ENCODE measurements at regions not wholly inside any gene's neighbourhood (a gene's known extent, or its start where the extent isn't known, plus 50 kb on each side); places are given as distances from the start of the nearest gene placed in this dataset.

GRCh38 chr6:145261758-145262157 lies 473.6 kb downstream of the EPM2A start:
- Histone ChIP-seq H3K9ac (ENCODE audit: low read depth in 1 of 2, low read length in 2 of 2) (no peak overlapping the region), H3K36me3 (ENCODE audit: control insufficient read depth in 2 of 2, insufficient read depth in 2 of 2, low read length in 2 of 2) (no peaks in the 10 kb centered on the region), H3K27me3 (ENCODE audit: control insufficient read depth in 2 of 2, insufficient read depth in 2 of 2, low read length in 2 of 2) (no peaks in the 10 kb centered on the region), H3K27ac (ENCODE audit: low read depth in 2 of 2, low read length in 2 of 2) (no peak overlapping the region), H3K9me3 (ENCODE audit: control insufficient read depth in 2 of 2, low read length in 2 of 2) (no peaks in the 10 kb centered on the region), H3K4me3 (ENCODE audit: low read length in 2 of 2) (no peak overlapping the region), H3K4me1 (ENCODE audit: control insufficient read depth in 2 of 2, insufficient read depth in 2 of 2, low read length in 2 of 2) (peaks cover 0 to 3% of the 10 kb centered on the region in 2 donors)

GRCh38 chr6:145262771-145263170 lies 472.5 kb downstream of the EPM2A start:
- no peaks in the 10 kb centered on the region for H3K36me3 ChIP-seq (ENCODE audit: control insufficient read depth in 2 of 2, insufficient read depth in 2 of 2, low read length in 2 of 2)
- H3K4me3 ChIP-seq (ENCODE audit: low read length in 2 of 2): no peak overlapping the region
- H3K9me3 ChIP-seq (ENCODE audit: control insufficient read depth in 2 of 2, low read length in 2 of 2): no peaks in the 10 kb centered on the region
- H3K27ac ChIP-seq (ENCODE audit: low read depth in 2 of 2, low read length in 2 of 2): no peak overlapping the region
- H3K27me3 ChIP-seq (ENCODE audit: control insufficient read depth in 2 of 2, insufficient read depth in 2 of 2, low read length in 2 of 2): no peaks in the 10 kb centered on the region
- H3K9ac ChIP-seq (ENCODE audit: low read depth in 1 of 2, low read length in 2 of 2): no peak overlapping the region
- H3K4me1 ChIP-seq (ENCODE audit: control insufficient read depth in 2 of 2, insufficient read depth in 2 of 2, low read length in 2 of 2): peaks cover 0 to 6% of the 10 kb centered on the region in 2 donors

- H3K9ac ChIP-seq (ENCODE audit: low read depth in 1 of 2, low read length in 2 of 2): no peak overlapping the region
- H3K27ac ChIP-seq (ENCODE audit: low read depth in 2 of 2, low read length in 2 of 2): no peak overlapping the region
- H3K36me3 ChIP-seq (ENCODE audit: control insufficient read depth in 2 of 2, insufficient read depth in 2 of 2, low read length in 2 of 2): no peaks in the 10 kb centered on the region
- H3K9me3 ChIP-seq (ENCODE audit: control insufficient read depth in 2 of 2, low read length in 2 of 2): no peaks in the 10 kb centered on the region
- no peaks in the 10 kb centered on the region for H3K27me3 ChIP-seq (ENCODE audit: control insufficient read depth in 2 of 2, insufficient read depth in 2 of 2, low read length in 2 of 2)
- H3K4me3 ChIP-seq (ENCODE audit: low read length in 2 of 2): no peak overlapping the region
- H3K4me1 ChIP-seq (ENCODE audit: control insufficient read depth in 2 of 2, insufficient read depth in 2 of 2, low read length in 2 of 2): peaks cover 0 to 6% of the 10 kb centered on the region in 2 donors
These were observed 471.5 kb downstream of the EPM2A start for GRCh38 chr6:145263778-145264211.

- H3K27ac ChIP-seq (ENCODE audit: low read depth in 2 of 2, low read length in 2 of 2): no peak overlapping the region
- no peak overlapping the region for H3K9ac ChIP-seq (ENCODE audit: low read depth in 1 of 2, low read length in 2 of 2)
- H3K4me1 ChIP-seq (ENCODE audit: control insufficient read depth in 2 of 2, insufficient read depth in 2 of 2, low read length in 2 of 2): peaks cover 0 to 9% of the 10 kb centered on the region in 2 donors
- H3K4me3 ChIP-seq (ENCODE audit: low read length in 2 of 2): no peak overlapping the region
- no peaks in the 10 kb centered on the region for H3K36me3 ChIP-seq (ENCODE audit: control insufficient read depth in 2 of 2, insufficient read depth in 2 of 2, low read length in 2 of 2)
- H3K27me3 ChIP-seq (ENCODE audit: control insufficient read depth in 2 of 2, insufficient read depth in 2 of 2, low read length in 2 of 2): no peaks in the 10 kb centered on the region
- H3K9me3 ChIP-seq (ENCODE audit: control insufficient read depth in 2 of 2, low read length in 2 of 2): no peaks in the 10 kb centered on the region
These were observed 468.8 kb downstream of the EPM2A start for GRCh38 chr6:145266432-145267075.

DNA sequence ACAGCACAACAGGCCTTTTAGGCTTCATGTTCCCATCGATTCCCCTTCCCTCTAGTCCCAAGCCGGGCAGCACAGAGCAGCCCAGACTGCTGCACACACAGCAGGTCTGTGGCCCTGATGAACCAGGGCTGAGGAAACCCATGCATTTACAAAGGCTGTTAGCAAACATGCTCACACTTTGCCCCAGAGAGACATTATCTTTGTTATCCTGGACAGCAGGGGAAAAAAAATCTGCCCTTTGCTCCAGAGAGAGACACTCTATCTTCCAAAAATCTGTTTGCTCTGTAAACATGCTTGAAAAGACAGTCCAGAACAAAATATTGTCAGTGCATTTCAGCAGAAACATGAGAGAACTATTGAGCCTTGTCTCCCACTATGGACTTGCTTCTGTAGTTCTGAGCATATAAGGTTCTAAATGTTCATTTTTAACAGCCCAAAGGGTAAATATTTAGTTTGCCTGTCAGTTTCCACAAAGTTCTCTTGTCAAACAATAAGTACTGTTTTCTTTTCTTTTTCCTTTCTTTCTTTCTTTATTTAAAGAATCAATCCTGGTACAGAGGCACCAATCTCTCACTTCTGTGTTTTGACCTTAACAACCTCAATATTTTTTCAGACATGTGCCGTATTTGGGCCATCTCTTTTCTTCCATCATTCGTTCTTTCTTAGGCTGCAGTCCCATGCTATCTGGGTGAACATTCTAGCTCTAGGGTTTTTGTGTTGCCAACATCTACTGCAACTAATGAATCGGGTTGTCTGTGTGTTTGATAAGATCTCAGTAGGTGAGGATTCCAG lies 468.0 kb downstream of the EPM2A start:
- no peak overlapping the region for H3K9ac ChIP-seq (ENCODE audit: low read depth in 1 of 2, low read length in 2 of 2)
- H3K27me3 ChIP-seq (ENCODE audit: control insufficient read depth in 2 of 2, insufficient read depth in 2 of 2, low read length in 2 of 2): no peaks in the 10 kb centered on the region
- H3K27ac ChIP-seq (ENCODE audit: low read depth in 2 of 2, low read length in 2 of 2): no peak overlapping the region
- H3K9me3 ChIP-seq (ENCODE audit: control insufficient read depth in 2 of 2, low read length in 2 of 2): no peaks in the 10 kb centered on the region
- H3K4me1 ChIP-seq (ENCODE audit: control insufficient read depth in 2 of 2, insufficient read depth in 2 of 2, low read length in 2 of 2): peaks cover 0 to 9% of the 10 kb centered on the region in 2 donors
- H3K4me3 ChIP-seq (ENCODE audit: low read length in 2 of 2): no peak overlapping the region
- H3K36me3 ChIP-seq (ENCODE audit: control insufficient read depth in 2 of 2, insufficient read depth in 2 of 2, low read length in 2 of 2): no peaks in the 10 kb centered on the region

DNA sequence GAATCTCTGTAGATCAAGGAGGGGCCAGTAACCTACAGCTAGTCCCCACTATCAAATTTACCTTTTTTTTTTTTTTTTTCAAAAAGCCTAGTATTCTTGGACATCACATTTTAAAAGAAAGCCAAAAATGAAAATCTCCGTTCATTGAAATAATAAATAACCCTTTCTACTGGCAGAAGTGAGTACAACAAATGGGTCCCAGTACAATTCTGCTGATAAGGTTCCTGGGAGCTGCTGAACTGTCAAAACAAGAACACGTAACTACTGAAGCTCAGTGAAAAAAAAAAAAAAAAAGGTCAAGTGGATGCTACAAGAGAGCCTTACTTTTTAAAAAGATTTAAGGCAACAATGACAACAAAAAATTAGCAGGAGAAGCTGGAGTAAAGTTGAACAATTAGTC lies 464.9 kb downstream of the EPM2A start:
- Histone ChIP-seq H3K4me3 (ENCODE audit: low read length in 2 of 2) (no peak overlapping the region), H3K9ac (ENCODE audit: low read depth in 1 of 2, low read length in 2 of 2) (no peak overlapping the region), H3K27ac (ENCODE audit: low read depth in 2 of 2, low read length in 2 of 2) (no peak overlapping the region), H3K9me3 (ENCODE audit: control insufficient read depth in 2 of 2, low read length in 2 of 2) (no peaks in the 10 kb centered on the region), H3K36me3 (ENCODE audit: control insufficient read depth in 2 of 2, insufficient read depth in 2 of 2, low read length in 2 of 2) (no peaks in the 10 kb centered on the region), H3K4me1 (ENCODE audit: control insufficient read depth in 2 of 2, insufficient read depth in 2 of 2, low read length in 2 of 2) (peaks cover 0 to 9% of the 10 kb centered on the region in 2 donors), H3K27me3 (ENCODE audit: control insufficient read depth in 2 of 2, insufficient read depth in 2 of 2, low read length in 2 of 2) (no peaks in the 10 kb centered on the region)

- no peaks in the 10 kb centered on the region for H3K9me3 ChIP-seq (ENCODE audit: control insufficient read depth in 2 of 2, low read length in 2 of 2)
- no peak overlapping the region for H3K9ac ChIP-seq (ENCODE audit: low read depth in 1 of 2, low read length in 2 of 2)
- H3K36me3 ChIP-seq (ENCODE audit: control insufficient read depth in 2 of 2, insufficient read depth in 2 of 2, low read length in 2 of 2): no peaks in the 10 kb centered on the region
- H3K27ac ChIP-seq (ENCODE audit: low read depth in 2 of 2, low read length in 2 of 2): no peak overlapping the region
- H3K27me3 ChIP-seq (ENCODE audit: control insufficient read depth in 2 of 2, insufficient read depth in 2 of 2, low read length in 2 of 2): no peaks in the 10 kb centered on the region
- no peak overlapping the region for H3K4me3 ChIP-seq (ENCODE audit: low read length in 2 of 2)
- peaks cover 0 to 9% of the 10 kb centered on the region in 2 donors for H3K4me1 ChIP-seq (ENCODE audit: control insufficient read depth in 2 of 2, insufficient read depth in 2 of 2, low read length in 2 of 2)
These were observed 464.3 kb downstream of the EPM2A start for GRCh38 chr6:145271040-145271439.

DNA sequence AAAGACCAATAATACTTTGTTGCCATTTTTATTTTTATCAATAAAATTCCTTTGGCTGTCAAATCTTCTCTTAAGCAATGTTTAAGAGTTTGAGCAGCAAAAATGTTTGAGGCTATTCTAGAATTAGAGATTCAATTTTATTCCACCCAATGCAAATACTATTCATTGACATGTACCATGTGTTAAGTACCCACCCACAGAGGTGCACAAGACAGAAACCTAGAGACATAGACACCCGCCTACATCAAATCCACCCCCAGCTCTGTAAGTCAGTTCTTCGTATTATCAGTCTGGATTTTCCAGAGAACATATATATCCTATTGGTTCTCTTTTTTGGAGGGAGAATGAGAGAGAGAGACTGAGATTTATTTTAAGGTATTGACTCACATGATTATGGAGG lies 463.7 kb downstream of the EPM2A start:
- Histone ChIP-seq H3K9ac (ENCODE audit: low read depth in 1 of 2, low read length in 2 of 2) (no peak overlapping the region), H3K9me3 (ENCODE audit: control insufficient read depth in 2 of 2, low read length in 2 of 2) (no peaks in the 10 kb centered on the region), H3K27ac (ENCODE audit: low read depth in 2 of 2, low read length in 2 of 2) (no peak overlapping the region), H3K4me3 (ENCODE audit: low read length in 2 of 2) (no peak overlapping the region), H3K36me3 (ENCODE audit: control insufficient read depth in 2 of 2, insufficient read depth in 2 of 2, low read length in 2 of 2) (no peaks in the 10 kb centered on the region), H3K27me3 (ENCODE audit: control insufficient read depth in 2 of 2, insufficient read depth in 2 of 2, low read length in 2 of 2) (no peaks in the 10 kb centered on the region), H3K4me1 (ENCODE audit: control insufficient read depth in 2 of 2, insufficient read depth in 2 of 2, low read length in 2 of 2) (peaks cover 0 to 8% of the 10 kb centered on the region in 2 donors)

DNA sequence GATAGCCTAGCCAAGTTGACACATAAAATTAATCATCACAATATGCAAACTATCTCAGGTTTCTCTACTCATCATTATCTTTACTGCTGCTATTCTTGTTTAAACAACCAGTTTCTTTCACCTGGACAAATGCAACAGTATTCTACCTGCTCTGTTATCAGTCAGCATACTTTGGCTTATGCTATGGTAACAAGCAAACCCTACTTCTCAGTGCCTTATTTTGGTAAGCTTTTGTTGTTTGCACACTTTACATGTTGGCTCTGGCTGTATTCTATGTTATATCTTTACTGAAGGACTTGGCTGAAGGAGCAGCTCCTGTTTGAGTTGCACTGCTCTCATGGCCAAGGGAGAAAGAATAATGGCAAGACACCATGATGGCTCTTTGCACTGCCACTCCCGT lies 463.1 kb downstream of the EPM2A start:
- Histone ChIP-seq H3K4me3 (ENCODE audit: low read length in 2 of 2) (no peak overlapping the region), H3K9ac (ENCODE audit: low read depth in 1 of 2, low read length in 2 of 2) (no peak overlapping the region), H3K27ac (ENCODE audit: low read depth in 2 of 2, low read length in 2 of 2) (no peak overlapping the region), H3K27me3 (ENCODE audit: control insufficient read depth in 2 of 2, insufficient read depth in 2 of 2, low read length in 2 of 2) (no peaks in the 10 kb centered on the region), H3K4me1 (ENCODE audit: control insufficient read depth in 2 of 2, insufficient read depth in 2 of 2, low read length in 2 of 2) (peaks cover 0 to 3% of the 10 kb centered on the region in 2 donors), H3K9me3 (ENCODE audit: control insufficient read depth in 2 of 2, low read length in 2 of 2) (no peaks in the 10 kb centered on the region), H3K36me3 (ENCODE audit: control insufficient read depth in 2 of 2, insufficient read depth in 2 of 2, low read length in 2 of 2) (no peaks in the 10 kb centered on the region)

- no peaks in the 10 kb centered on the region for H3K27me3 ChIP-seq (ENCODE audit: control insufficient read depth in 2 of 2, insufficient read depth in 2 of 2, low read length in 2 of 2)
- H3K27ac ChIP-seq (ENCODE audit: low read depth in 2 of 2, low read length in 2 of 2): no peak overlapping the region
- H3K36me3 ChIP-seq (ENCODE audit: control insufficient read depth in 2 of 2, insufficient read depth in 2 of 2, low read length in 2 of 2): no peaks in the 10 kb centered on the region
- no peaks in the 10 kb centered on the region for H3K9me3 ChIP-seq (ENCODE audit: control insufficient read depth in 2 of 2, low read length in 2 of 2)
- H3K4me3 ChIP-seq (ENCODE audit: low read length in 2 of 2): no peak overlapping the region
- no peak overlapping the region for H3K9ac ChIP-seq (ENCODE audit: low read depth in 1 of 2, low read length in 2 of 2)
- H3K4me1 ChIP-seq (ENCODE audit: control insufficient read depth in 2 of 2, insufficient read depth in 2 of 2, low read length in 2 of 2): peaks cover 0 to 3% of the 10 kb centered on the region in 2 donors
These were observed 462.2 kb downstream of the EPM2A start for GRCh38 chr6:145273136-145273535.

Data from mucosa of rectum (tissue), 2 donors.